Ishikawa (cell line): ENCODE measurements at regions not wholly inside any gene's neighbourhood (a gene's known extent, or its start where the extent isn't known, plus 50 kb on each side); places are given as distances from the start of the nearest gene placed in this dataset.

ENCODE experiments used
- FOXM1 ChIP-seq: IDR thresholded peaks from 2 replicates; pipeline ENCODE4 v1.6.1; 2012; ENCODE audit warnings: low read depth, borderline replicate concordance
- NFIC ChIP-seq: IDR thresholded peaks from 2 replicates; pipeline ENCODE4 v1.6.1; 2012
- REST ChIP-seq: IDR thresholded peaks from 2 replicates; pipeline ENCODE4 v1.6.1; 2012; ENCODE audit warnings: low read depth, mild to moderate bottlenecking

- TF ChIP-seq FOXM1 (no peak), NFIC (no peak), REST (no peak)
Observed at GRCh38 chr2:2922156-2922555, 455.5 kb downstream of the EIPR1 start.
